ENCODE measurements at regions not wholly inside any gene's neighbourhood (a gene's known extent, or its start where the extent isn't known, plus 50 kb on each side); places are given as distances from the start of the nearest gene placed in this dataset.

GRCh38 chr13:106927421-106927820 is 359.5 kb upstream of the ARGLU1 start:
- Histone ChIP-seq H3K4me3 (ENCODE audit: low read length) (no peak overlapping the region), H3K4me1 (ENCODE audit: insufficient read depth, low read length) (no peaks in the 10 kb centered on the region), H3K27me3 (ENCODE audit: control insufficient read depth in 1 of 2, insufficient read depth in 2 of 2, low read length in 2 of 2) (no peaks in the 10 kb centered on the region), H3K9me3 (ENCODE audit: control insufficient read depth in 1 of 2, insufficient read depth in 1 of 2, low read length in 2 of 2) (no peaks in the 10 kb centered on the region), H3K36me3 (ENCODE audit: insufficient read depth, low read length) (no peaks in the 10 kb centered on the region), H3K27ac (ENCODE audit: low read depth in 1 of 2, low read length in 2 of 2) (no peak overlapping the region)
- Mint-ChIP-seq H3K36me3 (ENCODE audit: low read depth) (no peaks in the 10 kb centered on the region), H3K27ac (no peak overlapping the region), H3K27me3 (peaks cover 25% of the 10 kb centered on the region), H3K9me3 (peaks cover under 1% of the 10 kb centered on the region), H3K4me1 (ENCODE audit: low read depth) (no peaks in the 10 kb centered on the region), H3K4me3 (no peak overlapping the region)
- TF ChIP-seq CTCF (IDR thresholded peaks at IDR 0.05) = no peak
- intact Hi-C loops (cut with DNase I, micrococcal nuclease) = no loop called here
- ChIA-PET POLR2A (no interaction called here), CTCF (no interaction called here)
- no peak for DNase-seq
- no peak for ATAC-seq (ENCODE audit: poor library complexity)

DNA sequence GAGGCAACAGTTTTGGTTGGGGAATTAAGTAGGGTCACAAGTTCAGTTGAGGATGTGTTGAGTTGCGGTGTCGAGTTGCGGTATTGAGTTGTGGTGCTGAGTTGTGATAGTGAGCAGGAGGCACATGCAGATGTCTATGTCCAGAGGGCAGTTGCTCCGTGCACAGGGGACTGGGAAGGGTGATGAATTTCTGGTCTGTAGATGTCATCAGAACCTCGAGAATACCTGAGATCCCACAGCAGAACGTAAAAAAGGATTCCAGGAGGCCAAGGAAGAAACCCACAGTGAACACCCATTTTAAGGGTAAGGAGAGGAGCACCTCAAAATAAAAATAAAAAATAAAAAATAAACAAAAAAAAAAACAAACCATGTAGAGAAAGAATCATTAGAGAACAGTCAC is 354.4 kb upstream of the ARGLU1 start:
- CTCF ChIA-PET = no interaction called here
- DNase-seq = no peak

GRCh38 chr13:106919638-106920037 is 351.7 kb upstream of the ARGLU1 start:
- Mint-ChIP-seq H3K36me3 (ENCODE audit: low read depth) (no peaks in the 10 kb centered on the region), H3K9me3 (no peaks in the 10 kb centered on the region), H3K27me3 (peaks cover 57% of the 10 kb centered on the region), H3K4me3 (no peak overlapping the region), H3K4me1 (ENCODE audit: low read depth) (peaks cover 6% of the 10 kb centered on the region), H3K27ac (no peak overlapping the region)
- CTCF ChIA-PET = no interaction called here
- no peak for DNase-seq
- H3K27me3 ChIP-seq (ENCODE audit: control insufficient read depth in 1 of 2, insufficient read depth in 2 of 2, low read length in 2 of 2) = peaks cover 8 to 14% of the 10 kb centered on the region in 2 experiments
- H3K27ac ChIP-seq (ENCODE audit: low read depth in 1 of 2, low read length in 2 of 2) = no peak overlapping the region
- peaks cover 7% of the 10 kb centered on the region for H3K4me1 ChIP-seq (ENCODE audit: insufficient read depth, low read length)
- POLR2A ChIA-PET = no interaction called here
- no peaks in the 10 kb centered on the region for H3K36me3 ChIP-seq (ENCODE audit: insufficient read depth, low read length)
- ATAC-seq (ENCODE audit: poor library complexity) = no peak
- no peaks in the 10 kb centered on the region for H3K9me3 ChIP-seq (ENCODE audit: control insufficient read depth in 1 of 2, insufficient read depth in 1 of 2, low read length in 2 of 2)
- no peak overlapping the region for H3K4me3 ChIP-seq (ENCODE audit: low read length)
- TF ChIP-seq CTCF (IDR thresholded peaks at IDR 0.05) = no peak
- intact Hi-C loops (cut with DNase I, micrococcal nuclease) = loop anchor here (5.0 to 10.0 kb wide), 2 partner anchors 345 to 382 kb away; partner anchors contain the start of gene EFNB2 (in 1 of the 2)

More for the DNA sequence above, 354.4 kb upstream of the ARGLU1 start:
- peaks cover 61% of the 10 kb centered on the region for H3K27me3 Mint-ChIP-seq
- H3K4me1 Mint-ChIP-seq (ENCODE audit: low read depth) = peaks cover 6% of the 10 kb centered on the region
- no peak overlapping the region for H3K4me3 ChIP-seq (ENCODE audit: low read length)
- H3K27ac Mint-ChIP-seq = no peak overlapping the region
- no peaks in the 10 kb centered on the region for H3K36me3 Mint-ChIP-seq (ENCODE audit: low read depth)
- TF ChIP-seq CTCF (IDR thresholded peaks at IDR 0.05) = no peak
- ATAC-seq (ENCODE audit: poor library complexity) = no peak
- POLR2A ChIA-PET = no interaction called here
- peaks cover 8 to 11% of the 10 kb centered on the region in 2 experiments for H3K27me3 ChIP-seq (ENCODE audit: control insufficient read depth in 1 of 2, insufficient read depth in 2 of 2, low read length in 2 of 2)
- no peaks in the 10 kb centered on the region for H3K9me3 Mint-ChIP-seq
- no peak overlapping the region for H3K4me3 Mint-ChIP-seq
- intact Hi-C loops (cut with DNase I, micrococcal nuclease) = no loop called here
- no peak overlapping the region for H3K27ac ChIP-seq (ENCODE audit: low read depth in 1 of 2, low read length in 2 of 2)
- no peaks in the 10 kb centered on the region for H3K36me3 ChIP-seq (ENCODE audit: insufficient read depth, low read length)
- H3K9me3 ChIP-seq (ENCODE audit: control insufficient read depth in 1 of 2, insufficient read depth in 1 of 2, low read length in 2 of 2) = no peaks in the 10 kb centered on the region
- H3K4me1 ChIP-seq (ENCODE audit: insufficient read depth, low read length) = peaks cover 7% of the 10 kb centered on the region

Data from CD4-positive, alpha-beta T cell (primary cell).